Activated B cell treated with CpG ODN at 0.5 μM for 24 hours (primary cell): ENCODE measurements at regions not wholly inside any gene's neighbourhood (a gene's known extent, or its start where the extent isn't known, plus 50 kb on each side); places are given as distances from the start of the nearest gene placed in this dataset.

Experiments used
- ATAC-seq: fragments of 200-7000 bp; cut with Tn5 transposase; one replicate; pipeline ENCODE4 v1.10.0; 2021; ENCODE audit warnings: low read depth, mild to moderate bottlenecking, moderate library complexity
- CTCF ChIA-PET: fragments of 350-600 bp; sonication (Branson Sonifier 250); formaldehyde crosslinking; loops from one replicate; lab custom pipeline; 2021; ENCODE audit warnings: antibody characterized with exemption; lab: Charles Lee
- POLR2A ChIA-PET: fragments of 350-600 bp; sonication (Branson Sonifier 250); formaldehyde crosslinking; loops from one replicate; lab custom pipeline; 2021; ENCODE audit warnings: antibody characterized with exemption; lab: Charles Lee
- DNase-seq: peaks from one replicate; pipeline ENCODE4 v3.0.0; 2022
- H3K27ac Mint-ChIP-seq: one replicate; pipeline ENCODE4 v1.8.0; 2020; ENCODE audit warnings: mixed read lengths
- H3K27me3 Mint-ChIP-seq: one replicate; pipeline ENCODE4 v1.8.0; 2021; ENCODE audit warnings: mixed read lengths
- H3K36me3 Mint-ChIP-seq: one replicate; pipeline ENCODE4 v1.8.0; 2021; ENCODE audit warnings: low read depth, mixed read lengths
- H3K4me1 Mint-ChIP-seq: one replicate; pipeline ENCODE4 v1.8.0; 2021; ENCODE audit warnings: mixed read lengths
- H3K4me3 Mint-ChIP-seq: one replicate; pipeline ENCODE4 v1.8.0; 2020; ENCODE audit warnings: mild to moderate bottlenecking, mixed read lengths
- H3K9me3 Mint-ChIP-seq: one replicate; pipeline ENCODE4 v1.8.0; 2020; ENCODE audit warnings: mixed read lengths
- intact Hi-C: fragments of 100-400 bp; cut with micrococcal nuclease; formaldehyde crosslinking; loops from one replicate; pipeline ENCODE4 v1.15.1; 2024
- TF ChIP-seq, protein P1 (sequence below): fragments of 200-600 bp; IDR thresholded peaks from one replicate; pipeline ENCODE4 v1.8.0; 2022; ENCODE audit warnings: antibody characterized with exemption, mild to moderate bottlenecking

DNA sequence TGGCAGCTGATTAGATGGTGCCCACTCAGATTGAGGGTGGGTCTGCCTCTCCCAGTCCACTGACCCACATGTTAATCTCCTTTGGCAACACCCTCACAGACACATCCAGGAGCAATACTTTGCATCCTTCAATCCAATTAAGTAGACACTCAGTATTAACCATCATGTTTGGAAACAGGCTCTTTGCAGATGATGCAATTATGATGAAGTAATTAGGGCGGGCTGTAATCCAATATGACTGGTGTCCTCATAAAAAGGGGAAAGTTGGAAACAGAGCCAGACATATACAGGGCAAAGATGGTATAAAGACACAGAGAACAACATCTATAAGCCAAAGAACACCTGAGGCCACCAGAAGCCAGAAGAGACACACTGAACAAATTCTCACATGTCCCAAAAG lies 658.6 kb downstream of the CCSER2 start:
- H3K27me3 Mint-ChIP-seq = no peaks in the 10 kb centered on the region
- no peaks in the 10 kb centered on the region for H3K4me1 Mint-ChIP-seq
- no peak for DNase-seq
- H3K9me3 Mint-ChIP-seq = no peaks in the 10 kb centered on the region
- no peak overlapping the region for H3K4me3 Mint-ChIP-seq
- TF ChIP-seq, protein P1, sequence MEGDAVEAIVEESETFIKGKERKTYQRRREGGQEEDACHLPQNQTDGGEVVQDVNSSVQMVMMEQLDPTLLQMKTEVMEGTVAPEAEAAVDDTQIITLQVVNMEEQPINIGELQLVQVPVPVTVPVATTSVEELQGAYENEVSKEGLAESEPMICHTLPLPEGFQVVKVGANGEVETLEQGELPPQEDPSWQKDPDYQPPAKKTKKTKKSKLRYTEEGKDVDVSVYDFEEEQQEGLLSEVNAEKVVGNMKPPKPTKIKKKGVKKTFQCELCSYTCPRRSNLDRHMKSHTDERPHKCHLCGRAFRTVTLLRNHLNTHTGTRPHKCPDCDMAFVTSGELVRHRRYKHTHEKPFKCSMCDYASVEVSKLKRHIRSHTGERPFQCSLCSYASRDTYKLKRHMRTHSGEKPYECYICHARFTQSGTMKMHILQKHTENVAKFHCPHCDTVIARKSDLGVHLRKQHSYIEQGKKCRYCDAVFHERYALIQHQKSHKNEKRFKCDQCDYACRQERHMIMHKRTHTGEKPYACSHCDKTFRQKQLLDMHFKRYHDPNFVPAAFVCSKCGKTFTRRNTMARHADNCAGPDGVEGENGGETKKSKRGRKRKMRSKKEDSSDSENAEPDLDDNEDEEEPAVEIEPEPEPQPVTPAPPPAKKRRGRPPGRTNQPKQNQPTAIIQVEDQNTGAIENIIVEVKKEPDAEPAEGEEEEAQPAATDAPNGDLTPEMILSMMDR = no peak
- intact Hi-C loops = no loop called here
- no peaks in the 10 kb centered on the region for H3K36me3 Mint-ChIP-seq
- ATAC-seq = no peak
- ChIA-PET CTCF (no interaction called here), POLR2A (no interaction called here)
- no peak overlapping the region for H3K27ac Mint-ChIP-seq

DNA sequence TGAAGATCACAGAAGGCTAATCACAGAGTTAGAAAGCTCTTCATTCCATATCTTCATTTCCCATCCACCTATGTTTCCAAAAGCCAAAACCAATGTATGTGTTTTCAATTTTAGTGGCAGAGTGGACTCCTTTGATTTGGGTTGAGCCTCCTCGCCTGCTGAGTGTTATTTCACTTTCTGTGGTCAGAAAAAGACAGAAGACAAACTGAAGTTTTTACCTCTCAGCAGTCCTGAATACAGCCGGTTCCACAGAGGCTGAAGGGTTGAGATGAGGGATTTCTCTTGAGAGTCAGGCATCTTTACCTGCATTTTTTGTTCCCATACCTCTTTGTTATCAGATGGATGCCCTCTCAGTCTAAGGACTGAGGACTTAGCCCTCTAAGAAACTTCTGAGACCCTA lies 659.6 kb downstream of the CCSER2 start:
- CTCF ChIA-PET = no interaction called here
- Mint-ChIP-seq H3K27me3 (no peaks in the 10 kb centered on the region), H3K9me3 (no peaks in the 10 kb centered on the region), H3K27ac (no peak overlapping the region), H3K36me3 (no peaks in the 10 kb centered on the region), H3K4me3 (no peak overlapping the region), H3K4me1 (no peaks in the 10 kb centered on the region)
- ATAC-seq = no peak
- no peak for DNase-seq
- intact Hi-C loops = no loop called here
- TF ChIP-seq, protein P1 = no peak
- POLR2A ChIA-PET = no interaction called here

- H3K4me1 Mint-ChIP-seq = no peaks in the 10 kb centered on the region
- ATAC-seq = no peak
- CTCF ChIA-PET = no interaction called here
- no peak for DNase-seq
- POLR2A ChIA-PET = no interaction called here
- intact Hi-C loops = no loop called here
- no peaks in the 10 kb centered on the region for H3K27me3 Mint-ChIP-seq
- H3K4me3 Mint-ChIP-seq = no peak overlapping the region
- no peaks in the 10 kb centered on the region for H3K9me3 Mint-ChIP-seq
- TF ChIP-seq, protein P1 = no peak
- no peaks in the 10 kb centered on the region for H3K36me3 Mint-ChIP-seq
- H3K27ac Mint-ChIP-seq = no peak overlapping the region
Observed at GRCh38 chr10:84990713-84991112, 662.3 kb downstream of the CCSER2 start.

DNA sequence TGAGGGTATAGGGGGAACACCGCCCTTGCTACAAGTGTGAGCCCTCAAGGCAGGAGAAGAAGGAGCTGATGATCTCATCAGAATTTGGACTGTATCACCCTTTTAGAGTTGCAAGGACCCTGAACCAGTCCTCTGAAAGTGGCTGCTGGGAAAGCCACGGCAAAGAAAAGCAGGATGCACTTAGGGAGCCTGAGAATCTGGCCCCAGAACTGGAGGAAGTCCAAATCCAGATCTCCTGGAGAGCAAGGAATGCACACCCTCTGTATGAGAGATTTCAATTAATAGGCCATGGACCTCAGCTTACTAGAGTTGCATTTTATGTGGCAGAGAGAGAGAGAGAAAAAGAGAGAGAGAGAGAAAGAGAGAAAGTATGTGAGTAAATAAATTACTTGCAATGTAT lies 662.9 kb downstream of the CCSER2 start:
- Mint-ChIP-seq H3K27ac (no peak overlapping the region), H3K36me3 (no peaks in the 10 kb centered on the region), H3K27me3 (no peaks in the 10 kb centered on the region), H3K9me3 (no peaks in the 10 kb centered on the region), H3K4me1 (no peaks in the 10 kb centered on the region), H3K4me3 (no peak overlapping the region)
- intact Hi-C loops = no loop called here
- ChIA-PET POLR2A (no interaction called here), CTCF (no interaction called here)
- no peak for DNase-seq
- no peak for ATAC-seq
- TF ChIP-seq, protein P1 = no peak

- POLR2A ChIA-PET = no interaction called here
- Mint-ChIP-seq H3K27ac (no peak overlapping the region), H3K27me3 (no peaks in the 10 kb centered on the region), H3K4me3 (no peak overlapping the region), H3K9me3 (no peaks in the 10 kb centered on the region), H3K4me1 (no peaks in the 10 kb centered on the region), H3K36me3 (no peaks in the 10 kb centered on the region)
- CTCF ChIA-PET = no interaction called here
- ATAC-seq (no peak), DNase-seq (no peak)
- intact Hi-C loops = no loop called here
- TF ChIP-seq, protein P1 = no peak
Observed at GRCh38 chr10:84993251-84994035, 665.1 kb downstream of the CCSER2 start.
